ENCODE measurements at regions not wholly inside any gene's neighbourhood (a gene's known extent, or its start where the extent isn't known, plus 50 kb on each side); places are given as distances from the start of the nearest gene placed in this dataset.

- no peak for DNase-seq (ENCODE audit: extremely low read depth, low read depth, low spot score)
Observed at GRCh38 chr2:3005859-3006501, 371.6 kb downstream of the EIPR1 start.

- DNase-seq (ENCODE audit: extremely low read depth, low read depth, low spot score), result no peak
Observed at GRCh38 chr2:3001615-3002560, 375.7 kb downstream of the EIPR1 start.

- DNase-seq (ENCODE audit: extremely low read depth, low read depth, low spot score), result no peak
Observed at GRCh38 chr2:3000968-3001367, 376.6 kb downstream of the EIPR1 start.

- DNase-seq (ENCODE audit: extremely low read depth, low read depth, low spot score), result no peak
Observed at GRCh38 chr2:3000125-3000524, 377.5 kb downstream of the EIPR1 start.

GRCh38 chr2:2998971-2999370, 378.6 kb downstream of the EIPR1 start:
- no peak for DNase-seq (ENCODE audit: extremely low read depth, low read depth, low spot score)

GRCh38 chr2:2993172-2993692, 384.4 kb downstream of the EIPR1 start:
- no peak for DNase-seq (ENCODE audit: extremely low read depth, low read depth, low spot score)

GRCh38 chr2:2992634-2993033, 385.0 kb downstream of the EIPR1 start:
- DNase-seq (ENCODE audit: extremely low read depth, low read depth, low spot score), result no peak

GRCh38 chr2:2985020-2985419, 392.6 kb downstream of the EIPR1 start:
- no peak for DNase-seq (ENCODE audit: extremely low read depth, low read depth, low spot score)

- no peak for DNase-seq (ENCODE audit: extremely low read depth, low read depth, low spot score)
Observed at GRCh38 chr2:2981000-2981399, 396.6 kb downstream of the EIPR1 start.

GRCh38 chr2:2974982-2975381, 402.6 kb downstream of the EIPR1 start:
- DNase-seq (ENCODE audit: extremely low read depth, low read depth, low spot score), result no peak

GRCh38 chr2:2960441-2961133, 417.0 kb downstream of the EIPR1 start:
- DNase-seq (ENCODE audit: extremely low read depth, low read depth, low spot score), result no peak

GRCh38 chr2:2950403-2950952, 427.1 kb downstream of the EIPR1 start:
- no peak for DNase-seq (ENCODE audit: extremely low read depth, low read depth, low spot score)

GRCh38 chr2:2947406-2947805, 430.2 kb downstream of the EIPR1 start:
- DNase-seq (ENCODE audit: extremely low read depth, low read depth, low spot score), result no peak

GRCh38 chr2:2942906-2943305, 434.7 kb downstream of the EIPR1 start:
- DNase-seq (ENCODE audit: extremely low read depth, low read depth, low spot score), result no peak

- no peak for DNase-seq (ENCODE audit: extremely low read depth, low read depth, low spot score)
Observed at GRCh38 chr2:2942225-2942624, 435.4 kb downstream of the EIPR1 start.

GRCh38 chr2:2941205-2941604, 436.4 kb downstream of the EIPR1 start:
- DNase-seq (ENCODE audit: extremely low read depth, low read depth, low spot score), result no peak

GRCh38 chr2:2940702-2941101, 436.9 kb downstream of the EIPR1 start:
- DNase-seq (ENCODE audit: extremely low read depth, low read depth, low spot score), result no peak

- DNase-seq (ENCODE audit: extremely low read depth, low read depth, low spot score), result no peak
Observed at GRCh38 chr2:2940061-2940460, 437.6 kb downstream of the EIPR1 start.

- DNase-seq (ENCODE audit: extremely low read depth, low read depth, low spot score), result no peak
Observed at GRCh38 chr2:2939078-2939795, 438.4 kb downstream of the EIPR1 start.

- DNase-seq (ENCODE audit: extremely low read depth, low read depth, low spot score), result no peak
Observed at GRCh38 chr2:2938481-2938880, 439.1 kb downstream of the EIPR1 start.

All from glomerular endothelial cell (primary cell).